Glutamatergic neuron (in vitro differentiated cells): ENCODE measurements at regions not wholly inside any gene's neighbourhood (a gene's known extent, or its start where the extent isn't known, plus 50 kb on each side); places are given as distances from the start of the nearest gene placed in this dataset.

Experiments
- DNase-seq: peaks from one replicate; pipeline ENCODE4 v3.0.0; 2022
- H3K27ac Mint-ChIP-seq: one replicate; pipeline ENCODE4 v1.8.0; 2020; ENCODE audit warnings: mild to moderate bottlenecking, mixed read lengths, inconsistent platforms; ENCODE audit not compliant: unreplicated experiment
- H3K27me3 Mint-ChIP-seq: one replicate; pipeline ENCODE4 v1.8.0; 2020; ENCODE audit warnings: mild to moderate bottlenecking, moderate library complexity, mixed read lengths, inconsistent platforms; ENCODE audit not compliant: unreplicated experiment
- H3K36me3 Mint-ChIP-seq: one replicate; pipeline ENCODE4 v1.8.0; 2020; ENCODE audit warnings: mild to moderate bottlenecking, mixed read lengths, inconsistent platforms; ENCODE audit not compliant: unreplicated experiment
- H3K4me1 Mint-ChIP-seq: one replicate; pipeline ENCODE4 v1.8.0; 2020; ENCODE audit warnings: mild to moderate bottlenecking, low read depth, mixed read lengths, inconsistent platforms; ENCODE audit not compliant: unreplicated experiment
- H3K4me3 Mint-ChIP-seq: one replicate; pipeline ENCODE4 v1.8.0; 2020; ENCODE audit warnings: mild to moderate bottlenecking, mixed read lengths, inconsistent platforms; ENCODE audit not compliant: unreplicated experiment
- H3K9me3 Mint-ChIP-seq: one replicate; pipeline ENCODE4 v1.8.0; 2020; ENCODE audit warnings: mild to moderate bottlenecking, moderate library complexity, mixed read lengths, inconsistent platforms; ENCODE audit not compliant: unreplicated experiment
- TF ChIP-seq, protein P1 (sequence below): fragments of 200-600 bp; sonication (generic); IDR thresholded peaks from one replicate; pipeline ENCODE4 v1.5.0; 2021; ENCODE audit not compliant: partially characterized antibody, unreplicated experiment

DNA sequence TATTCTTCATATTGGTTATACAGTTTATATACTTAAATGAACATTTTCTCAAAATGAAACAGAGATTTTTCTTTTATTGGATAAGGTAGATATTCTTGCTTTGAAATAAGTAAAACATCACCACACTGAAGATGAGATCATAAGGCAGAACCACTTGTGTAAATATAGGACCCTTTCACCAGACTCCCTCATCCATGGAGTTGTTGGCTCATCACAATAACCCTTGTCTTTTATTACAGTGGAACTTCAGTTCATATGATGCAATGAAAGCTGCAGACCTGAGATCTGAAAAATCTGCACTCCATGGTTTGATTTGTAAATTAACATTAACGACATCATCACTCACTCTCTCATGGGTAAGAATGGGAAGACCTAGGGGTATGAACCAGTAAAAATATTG, 51.9 kb upstream of the DBX2 start:
- no peaks in the 10 kb centered on the region for H3K36me3 Mint-ChIP-seq
- no peak for DNase-seq
- no peaks in the 10 kb centered on the region for H3K4me1 Mint-ChIP-seq
- no peak overlapping the region for H3K4me3 Mint-ChIP-seq
- TF ChIP-seq, protein P1, sequence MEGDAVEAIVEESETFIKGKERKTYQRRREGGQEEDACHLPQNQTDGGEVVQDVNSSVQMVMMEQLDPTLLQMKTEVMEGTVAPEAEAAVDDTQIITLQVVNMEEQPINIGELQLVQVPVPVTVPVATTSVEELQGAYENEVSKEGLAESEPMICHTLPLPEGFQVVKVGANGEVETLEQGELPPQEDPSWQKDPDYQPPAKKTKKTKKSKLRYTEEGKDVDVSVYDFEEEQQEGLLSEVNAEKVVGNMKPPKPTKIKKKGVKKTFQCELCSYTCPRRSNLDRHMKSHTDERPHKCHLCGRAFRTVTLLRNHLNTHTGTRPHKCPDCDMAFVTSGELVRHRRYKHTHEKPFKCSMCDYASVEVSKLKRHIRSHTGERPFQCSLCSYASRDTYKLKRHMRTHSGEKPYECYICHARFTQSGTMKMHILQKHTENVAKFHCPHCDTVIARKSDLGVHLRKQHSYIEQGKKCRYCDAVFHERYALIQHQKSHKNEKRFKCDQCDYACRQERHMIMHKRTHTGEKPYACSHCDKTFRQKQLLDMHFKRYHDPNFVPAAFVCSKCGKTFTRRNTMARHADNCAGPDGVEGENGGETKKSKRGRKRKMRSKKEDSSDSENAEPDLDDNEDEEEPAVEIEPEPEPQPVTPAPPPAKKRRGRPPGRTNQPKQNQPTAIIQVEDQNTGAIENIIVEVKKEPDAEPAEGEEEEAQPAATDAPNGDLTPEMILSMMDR, result no peak
- H3K27ac Mint-ChIP-seq, result no peak overlapping the region
- no peaks in the 10 kb centered on the region for H3K9me3 Mint-ChIP-seq
- H3K27me3 Mint-ChIP-seq, result peaks cover 2% of the 10 kb centered on the region

DNA sequence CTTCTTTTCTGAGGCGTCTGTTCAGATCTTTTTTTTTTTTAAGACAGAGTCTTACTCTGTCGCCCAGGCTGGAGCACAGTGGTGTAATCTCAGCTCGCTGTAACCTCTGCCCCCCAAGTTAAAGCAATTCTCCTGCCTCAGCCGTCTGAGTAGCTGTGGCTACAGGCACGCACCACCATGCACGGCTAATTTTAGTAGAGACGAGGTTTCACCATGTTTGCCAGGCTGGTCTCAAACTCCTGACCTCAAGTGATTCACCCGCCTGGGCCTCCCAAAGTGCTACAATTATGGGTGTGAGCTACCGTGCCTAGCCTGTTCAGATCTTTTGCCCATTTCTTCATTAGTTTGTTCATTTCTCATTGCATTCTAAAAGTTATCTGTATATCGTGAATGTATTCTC, 55.1 kb upstream of the DBX2 start:
- Mint-ChIP-seq H3K4me1 (no peaks in the 10 kb centered on the region), H3K4me3 (no peak overlapping the region), H3K27ac (no peak overlapping the region), H3K27me3 (no peaks in the 10 kb centered on the region), H3K36me3 (no peaks in the 10 kb centered on the region), H3K9me3 (no peaks in the 10 kb centered on the region)
- TF ChIP-seq, protein P1, result no peak
- DNase-seq, result no peak

GRCh38 chr12:45112306-45112705, 61.4 kb upstream of the DBX2 start:
- no peak overlapping the region for H3K4me3 Mint-ChIP-seq
- H3K36me3 Mint-ChIP-seq, result no peaks in the 10 kb centered on the region
- no peak overlapping the region for H3K27ac Mint-ChIP-seq
- TF ChIP-seq, protein P1, result no peak
- no peaks in the 10 kb centered on the region for H3K27me3 Mint-ChIP-seq
- no peaks in the 10 kb centered on the region for H3K4me1 Mint-ChIP-seq
- DNase-seq, result no peak
- H3K9me3 Mint-ChIP-seq, result peaks cover 2% of the 10 kb centered on the region

DNA sequence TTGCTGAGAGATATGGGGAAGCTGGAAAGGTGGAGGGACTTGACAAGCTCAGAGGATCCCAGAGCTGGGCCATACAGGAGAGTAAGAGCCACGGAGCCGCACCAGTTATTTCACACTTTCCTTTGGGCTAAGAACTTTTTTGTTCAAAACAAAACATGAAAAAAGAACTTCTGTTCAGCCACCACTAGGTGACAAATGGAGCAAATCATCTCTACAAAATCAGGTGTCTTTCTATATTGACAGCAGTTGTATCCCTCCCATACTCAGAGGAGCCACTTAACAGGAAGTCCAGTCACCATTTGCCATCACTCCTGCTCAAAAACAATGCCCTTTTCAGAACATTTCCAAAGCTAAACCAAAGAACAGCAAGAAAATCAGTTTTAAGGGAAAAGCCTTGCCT, 70.3 kb upstream of the DBX2 start:
- TF ChIP-seq, protein P1, result peak; percentile 55
- H3K27me3 Mint-ChIP-seq, result no peaks in the 10 kb centered on the region
- no peak for DNase-seq
- H3K4me1 Mint-ChIP-seq, result no peaks in the 10 kb centered on the region
- H3K9me3 Mint-ChIP-seq, result no peaks in the 10 kb centered on the region
- no peak overlapping the region for H3K27ac Mint-ChIP-seq
- H3K4me3 Mint-ChIP-seq, result no peak overlapping the region
- H3K36me3 Mint-ChIP-seq, result no peaks in the 10 kb centered on the region

DNA sequence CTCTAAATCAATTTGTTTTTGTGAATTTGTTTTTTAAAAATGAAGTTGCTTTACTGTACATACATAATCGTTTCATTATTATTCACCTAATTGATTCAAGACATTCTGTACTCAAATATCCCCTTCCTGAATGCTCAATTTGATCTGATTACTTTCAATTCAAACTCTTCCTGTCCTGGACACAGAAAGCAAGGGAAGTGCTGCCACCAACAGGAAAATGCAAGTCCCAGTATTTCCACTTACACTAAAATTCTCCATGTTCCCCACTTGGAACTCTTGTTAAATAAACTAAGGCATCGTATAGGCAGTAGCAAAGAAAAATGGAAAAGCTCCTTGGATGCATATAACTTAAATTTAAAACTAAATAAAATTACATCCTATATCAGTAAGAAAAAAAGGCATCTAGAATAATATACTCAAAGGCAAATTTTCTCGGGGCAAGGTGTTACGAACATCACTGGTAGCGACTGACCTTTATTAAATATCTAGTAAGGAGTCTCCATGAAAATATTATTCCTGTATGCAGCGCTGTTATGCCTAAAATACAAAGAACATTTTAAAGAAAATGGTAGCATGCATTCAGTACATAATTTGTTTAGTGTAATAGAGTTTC, 72.0 kb upstream of the DBX2 start:
- H3K27me3 Mint-ChIP-seq, result no peaks in the 10 kb centered on the region
- H3K27ac Mint-ChIP-seq, result no peak overlapping the region
- no peaks in the 10 kb centered on the region for H3K9me3 Mint-ChIP-seq
- TF ChIP-seq, protein P1, result no peak
- H3K4me1 Mint-ChIP-seq, result no peaks in the 10 kb centered on the region
- no peak overlapping the region for H3K4me3 Mint-ChIP-seq
- no peaks in the 10 kb centered on the region for H3K36me3 Mint-ChIP-seq
- no peak for DNase-seq
